Left colon (tissue), 2 donors: ENCODE measurements at regions not wholly inside any gene's neighbourhood (a gene's known extent, or its start where the extent isn't known, plus 50 kb on each side); places are given as distances from the start of the nearest gene placed in this dataset.
"Not testable (repeated sequence)": the region's sequence is repeated elsewhere in the genome, so short reads cannot be mapped to it uniquely, and the experiment has no call there.

Source experiments
- ATAC-seq: fragments of 200-7000 bp; cut with Tn5 transposase; one replicate; pipeline ENCODE4 v1.9.1; 2020; ENCODE audit warnings: mild to moderate bottlenecking, moderate library complexity
- DNase-seq, 2 donors: peaks; one replicate each; pipeline ENCODE4 v3.0.0-alpha.2; 2020
- intact Hi-C, 2 donors: fragments of 100-400 bp; cut with DNase I in 1 of 2; cut with micrococcal nuclease in 1 of 2; formaldehyde crosslinking; loops; one replicate each; pipeline versions ENCODE4 v1.11.2 to v1.14.0; 2022; cut with DNase I, micrococcal nuclease
- donor health status: DM: no; HTN: no; CAD: no.
- donor health status: DM: yes; HTN: yes; CAD: no.

GRCh38 chr6:126643352-126643751, 303.4 kb downstream of the CENPW start:
- intact Hi-C loops = no loop called here
- ATAC-seq (no peak), DNase-seq (no peak)

DNA sequence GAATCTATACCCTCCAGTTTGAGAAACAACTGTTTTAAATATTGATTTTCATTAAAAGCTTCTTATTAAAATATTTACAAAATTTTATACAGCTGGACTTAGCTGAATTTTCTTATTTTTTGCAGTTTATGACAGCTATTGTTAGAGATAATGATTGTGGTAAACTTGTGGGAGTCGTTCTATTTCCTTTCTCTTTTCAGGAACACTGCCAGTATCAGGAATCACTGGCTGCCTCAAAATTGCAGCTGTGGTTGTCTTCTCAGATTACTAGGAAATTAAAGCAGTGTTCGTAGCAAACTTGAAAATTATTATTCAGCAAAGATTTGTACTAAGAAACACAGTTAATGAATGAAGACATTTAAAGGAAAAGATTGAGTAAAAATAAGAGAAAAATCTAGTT, 311.0 kb downstream of the CENPW start:
- ATAC-seq = no peak
- no peak for DNase-seq
- intact Hi-C loops = no loop called here

DNA sequence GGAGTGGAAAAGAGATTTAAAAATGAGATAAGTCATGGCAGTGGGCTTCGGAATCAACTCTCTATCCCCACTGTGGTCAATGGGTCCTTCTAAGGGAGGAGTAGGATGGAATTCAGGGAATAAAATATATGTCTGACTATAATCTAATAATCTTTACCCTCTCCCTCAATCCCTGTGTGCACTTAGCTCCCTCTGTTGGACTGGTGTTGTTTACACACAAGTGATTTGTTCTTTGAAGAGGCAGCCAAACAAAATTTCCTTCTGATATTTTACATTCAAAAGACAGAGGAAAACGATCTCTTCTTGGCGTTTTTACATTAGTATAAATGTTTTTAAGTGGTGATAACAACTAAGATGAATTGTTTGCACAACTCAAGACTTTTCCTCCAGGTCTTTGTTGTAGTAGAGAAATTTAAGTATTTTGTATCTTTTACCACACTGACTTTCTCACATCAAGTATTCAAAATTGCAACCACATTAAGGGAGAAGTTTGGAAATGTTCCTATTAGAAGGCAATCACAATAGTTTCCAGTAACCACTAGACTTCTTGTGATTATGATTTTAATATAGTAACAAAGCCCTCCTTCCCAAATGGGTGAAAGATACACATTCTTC, 317.8 kb downstream of the CENPW start:
- DNase-seq = peak in 1 of 2 donors; percentile 7
- peak; percentile 75 for ATAC-seq
- intact Hi-C loops = no loop called here

- no peak for ATAC-seq
- no peak for DNase-seq
- intact Hi-C loops = loop anchor here in 1 of 2 donors (10.0 kb wide), 1 partner anchor 296 kb away; no protein-coding TSS in a partner anchor
Measured at GRCh38 chr6:126660376-126660775, 320.5 kb downstream of the CENPW start.

GRCh38 chr6:126661646-126662045, 321.7 kb downstream of the CENPW start:
- DNase-seq (no peak), ATAC-seq (no peak)
- intact Hi-C loops = loop anchor here in 1 of 2 donors (10.0 kb wide), 1 partner anchor 297 kb away; no protein-coding TSS in a partner anchor

DNA sequence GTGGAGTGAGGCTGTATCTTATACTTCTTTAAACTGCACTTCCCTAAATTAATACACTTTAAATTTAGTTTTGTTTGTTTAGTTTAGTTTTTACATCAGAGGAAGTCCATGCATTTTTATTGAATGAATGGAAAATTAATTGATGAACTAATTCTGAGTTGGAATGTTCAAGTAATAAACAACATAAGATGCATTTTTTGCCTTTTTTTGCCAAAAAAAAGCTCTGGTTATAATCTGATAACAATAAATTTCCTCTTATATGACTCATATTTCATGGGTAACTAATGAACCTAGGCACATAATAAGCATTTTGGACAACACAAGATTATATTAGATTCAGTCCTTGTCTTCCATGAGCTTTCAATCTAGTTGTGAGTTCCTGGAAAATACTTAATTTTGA, 323.1 kb downstream of the CENPW start:
- intact Hi-C loops = loop anchor here in 1 of 2 donors (10.0 kb wide), 1 partner anchor 298 kb away; no protein-coding TSS in a partner anchor
- DNase-seq = no peak
- no peak for ATAC-seq

GRCh38 chr6:126664271-126664670, 324.4 kb downstream of the CENPW start:
- DNase-seq = no peak
- intact Hi-C loops = loop anchor here in 1 of 2 donors (10.0 kb wide), 1 partner anchor 299 kb away; no protein-coding TSS in a partner anchor
- ATAC-seq = no peak

- no peak for ATAC-seq
- no peak for DNase-seq
- intact Hi-C loops = loop anchor here in 1 of 2 donors (10.0 kb wide), 1 partner anchor 301 kb away; no protein-coding TSS in a partner anchor
Measured at GRCh38 chr6:126665551-126665950, 325.6 kb downstream of the CENPW start.

- ATAC-seq (no peak), DNase-seq (no peak)
- intact Hi-C loops = loop anchor here in 1 of 2 donors (10.0 kb wide), 1 partner anchor 302 kb away; no protein-coding TSS in a partner anchor
Measured at GRCh38 chr6:126667071-126667470, 327.2 kb downstream of the CENPW start.

- intact Hi-C loops = loop anchor here in 1 of 2 donors (10.0 kb wide), 1 partner anchor 303 kb away; no protein-coding TSS in a partner anchor
- DNase-seq (no peak), ATAC-seq (no peak)
Measured at GRCh38 chr6:126667728-126668127, 327.8 kb downstream of the CENPW start.

- no peak for DNase-seq
- intact Hi-C loops = no loop called here
- ATAC-seq = no peak
Measured at GRCh38 chr6:126672649-126673048, 332.7 kb downstream of the CENPW start.

DNA sequence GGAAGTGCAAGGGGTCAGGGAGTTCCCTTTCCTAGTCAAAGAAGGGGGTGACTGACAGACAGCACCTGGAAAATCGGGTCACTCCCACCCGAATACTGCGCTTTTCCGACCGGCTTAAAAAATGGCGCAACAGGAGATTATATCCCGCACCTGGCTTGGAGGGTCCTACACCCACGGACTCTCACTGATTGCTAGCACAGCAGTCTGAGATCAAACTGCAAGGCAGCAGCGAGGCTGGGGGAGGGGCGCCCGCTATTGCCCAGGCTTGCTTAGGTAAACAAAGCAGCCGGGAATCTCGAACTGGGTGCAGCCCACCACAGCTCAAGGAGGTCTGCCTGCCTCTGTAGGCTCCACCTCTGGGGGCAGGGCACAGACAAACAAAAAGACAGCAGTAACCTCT, 333.8 kb downstream of the CENPW start:
- intact Hi-C loops, ATAC-seq, DNase-seq: not testable (repeated sequence)

- DNase-seq = no peak
- intact Hi-C loops = no loop called here
- no peak for ATAC-seq
Measured at GRCh38 chr6:126682440-126682839, 342.5 kb downstream of the CENPW start.

- ATAC-seq (no peak), DNase-seq (no peak)
- intact Hi-C loops = no loop called here
Measured at GRCh38 chr6:126685182-126685581, 345.3 kb downstream of the CENPW start.

GRCh38 chr6:126696921-126697693, 357.2 kb downstream of the CENPW start:
- ATAC-seq (no peak), DNase-seq (no peak)
- intact Hi-C loops = no loop called here

- DNase-seq = no peak
- intact Hi-C loops = no loop called here
- ATAC-seq = no peak
Measured at GRCh38 chr6:126698732-126699240, 358.9 kb downstream of the CENPW start.

- intact Hi-C loops = no loop called here
- DNase-seq = no peak
- ATAC-seq = no peak
Measured at GRCh38 chr6:126701676-126702560, 362.0 kb downstream of the CENPW start.

- ATAC-seq (no peak), DNase-seq (no peak)
- intact Hi-C loops = no loop called here
Measured at GRCh38 chr6:126716032-126716431, 376.1 kb downstream of the CENPW start.
